NB4 (cell line): ENCODE measurements at regions not wholly inside any gene's neighbourhood (a gene's known extent, or its start where the extent isn't known, plus 50 kb on each side); places are given as distances from the start of the nearest gene placed in this dataset.

ENCODE experiments used
- CTCF ChIP-seq: IDR thresholded peaks from one replicate; pipeline ENCODE4 v1.5.1; 2012; ENCODE audit warnings: low read depth, low read length
- MAX ChIP-seq: IDR thresholded peaks from 2 replicates; pipeline ENCODE4 v1.6.1; 2011; ENCODE audit warnings: low read depth, low read length
- MYC ChIP-seq: IDR thresholded peaks from 2 replicates; pipeline ENCODE4 v1.6.1; 2011; ENCODE audit warnings: low read depth, low read length
- POLR2A ChIP-seq: IDR thresholded peaks from 2 replicates; pipeline ENCODE4 v1.6.1; 2011; ENCODE audit warnings: mild to moderate bottlenecking; ENCODE audit not compliant: insufficient read length; ENCODE audit errors: extremely low read depth

- no peak for TF ChIP-seq CTCF
- no peak for TF ChIP-seq POLR2A
- no peak for TF ChIP-seq MAX
- no peak for TF ChIP-seq MYC
Observed at GRCh38 chrX:140391313-140391712, 113.6 kb downstream of the SOX3 start.
